ENCODE measurements at regions not wholly inside any gene's neighbourhood (a gene's known extent, or its start where the extent isn't known, plus 50 kb on each side); places are given as distances from the start of the nearest gene placed in this dataset.

DNA sequence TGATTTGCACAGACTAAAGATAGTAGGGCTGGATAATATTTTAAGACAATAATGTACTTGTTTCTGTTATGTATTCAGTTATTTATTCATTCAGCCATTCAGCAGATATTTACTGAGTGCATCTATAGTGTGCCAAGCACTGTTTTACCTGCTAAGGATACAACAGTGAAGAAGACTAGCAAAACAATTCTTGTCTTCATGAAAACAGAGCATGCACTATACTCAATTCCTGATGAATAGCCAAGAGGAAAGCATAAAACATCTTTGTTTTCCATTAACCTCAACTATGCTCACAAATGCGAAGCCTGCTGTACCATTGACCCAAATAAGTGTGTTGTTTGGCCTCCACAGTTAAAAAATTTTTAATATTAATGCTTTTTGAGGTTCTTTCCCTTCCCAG is 436.7 kb downstream of the BCKDHB start:
- no peaks in the 10 kb centered on the region for H3K27me3 ChIP-seq
- H3K4me1 ChIP-seq (ENCODE audit: insufficient read depth) = no peaks in the 10 kb centered on the region
- H2AFZ ChIP-seq = no peak overlapping the region
- no peaks in the 10 kb centered on the region for H3K9me3 ChIP-seq (ENCODE audit: low read depth)
- H3K36me3 ChIP-seq (replicated peaks; ENCODE audit: insufficient read depth, low read depth) = no peaks in the 10 kb centered on the region
- 88% methylated on average over 1 of the region's 1 CpG for WGBS (ENCODE audit: low lambda C conversion rate, missing lambda C conversion rate)
- H3K27ac ChIP-seq = no peak overlapping the region
- no peak overlapping the region for H3K4me3 ChIP-seq
- DNase-seq (ENCODE audit: low spot score) = no peak
- H3K9me2 ChIP-seq (replicated peaks; ENCODE audit: insufficient read depth) = no peaks in the 10 kb centered on the region
- no peaks in the 10 kb centered on the region for H4K20me1 ChIP-seq (ENCODE audit: insufficient read depth, poor library complexity, severe bottlenecking)
- H3K79me2 ChIP-seq = no peaks in the 10 kb centered on the region
- H3K4me2 ChIP-seq = no peak overlapping the region
- TF ChIP-seq EZH2 (IDR thresholded peaks at IDR 0.05; ENCODE audit: borderline replicate concordance) (no peak), EZH2phosphoT487 (IDR thresholded peaks at IDR 0.05; ENCODE audit: low read depth, severe bottlenecking, unreplicated experiment) (no peak)
- TF ChIP-seq, protein P1, sequence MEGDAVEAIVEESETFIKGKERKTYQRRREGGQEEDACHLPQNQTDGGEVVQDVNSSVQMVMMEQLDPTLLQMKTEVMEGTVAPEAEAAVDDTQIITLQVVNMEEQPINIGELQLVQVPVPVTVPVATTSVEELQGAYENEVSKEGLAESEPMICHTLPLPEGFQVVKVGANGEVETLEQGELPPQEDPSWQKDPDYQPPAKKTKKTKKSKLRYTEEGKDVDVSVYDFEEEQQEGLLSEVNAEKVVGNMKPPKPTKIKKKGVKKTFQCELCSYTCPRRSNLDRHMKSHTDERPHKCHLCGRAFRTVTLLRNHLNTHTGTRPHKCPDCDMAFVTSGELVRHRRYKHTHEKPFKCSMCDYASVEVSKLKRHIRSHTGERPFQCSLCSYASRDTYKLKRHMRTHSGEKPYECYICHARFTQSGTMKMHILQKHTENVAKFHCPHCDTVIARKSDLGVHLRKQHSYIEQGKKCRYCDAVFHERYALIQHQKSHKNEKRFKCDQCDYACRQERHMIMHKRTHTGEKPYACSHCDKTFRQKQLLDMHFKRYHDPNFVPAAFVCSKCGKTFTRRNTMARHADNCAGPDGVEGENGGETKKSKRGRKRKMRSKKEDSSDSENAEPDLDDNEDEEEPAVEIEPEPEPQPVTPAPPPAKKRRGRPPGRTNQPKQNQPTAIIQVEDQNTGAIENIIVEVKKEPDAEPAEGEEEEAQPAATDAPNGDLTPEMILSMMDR (IDR thresholded peaks at IDR 0.05; ENCODE audit: poor library complexity) = no peak

DNA sequence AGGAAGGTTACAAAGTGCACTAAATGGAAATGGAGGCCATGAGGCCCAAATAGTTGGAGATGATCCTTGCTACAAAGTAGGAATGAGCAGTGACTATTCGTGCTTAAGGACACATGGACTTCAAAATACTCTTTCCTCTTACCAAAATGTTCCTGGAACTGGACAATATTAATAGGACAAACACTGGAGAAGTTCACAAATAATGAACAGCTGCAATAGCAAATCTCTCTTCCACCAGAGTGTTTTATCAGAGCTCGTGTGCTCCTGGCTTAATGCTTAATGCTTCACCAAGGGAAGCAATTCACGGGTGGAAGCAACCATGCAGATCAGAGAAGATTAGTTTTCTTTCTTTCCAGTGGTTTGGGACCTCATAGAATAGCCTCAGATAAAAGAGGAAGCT is 435.4 kb downstream of the BCKDHB start:
- 67% methylated on average over 3 of the region's 3 CpGs for WGBS (ENCODE audit: low lambda C conversion rate, missing lambda C conversion rate)
- no peak for DNase-seq (ENCODE audit: low spot score)
- TF ChIP-seq EZH2phosphoT487 (IDR thresholded peaks at IDR 0.05; ENCODE audit: low read depth, severe bottlenecking, unreplicated experiment) (no peak), EZH2 (IDR thresholded peaks at IDR 0.05; ENCODE audit: borderline replicate concordance) (no peak)
- TF ChIP-seq, protein P1 (IDR thresholded peaks at IDR 0.05; ENCODE audit: poor library complexity) = no peak
- Histone ChIP-seq H3K4me2 (no peak overlapping the region), H3K9me2 (replicated peaks; ENCODE audit: insufficient read depth) (no peaks in the 10 kb centered on the region), H3K9me3 (ENCODE audit: low read depth) (no peaks in the 10 kb centered on the region), H3K4me1 (ENCODE audit: insufficient read depth) (no peaks in the 10 kb centered on the region), H2AFZ (no peak overlapping the region), H4K20me1 (ENCODE audit: insufficient read depth, poor library complexity, severe bottlenecking) (no peaks in the 10 kb centered on the region), H3K79me2 (no peaks in the 10 kb centered on the region), H3K27ac (no peak overlapping the region), H3K4me3 (no peak overlapping the region), H3K27me3 (no peaks in the 10 kb centered on the region), H3K36me3 (replicated peaks; ENCODE audit: insufficient read depth, low read depth) (no peaks in the 10 kb centered on the region)

DNA sequence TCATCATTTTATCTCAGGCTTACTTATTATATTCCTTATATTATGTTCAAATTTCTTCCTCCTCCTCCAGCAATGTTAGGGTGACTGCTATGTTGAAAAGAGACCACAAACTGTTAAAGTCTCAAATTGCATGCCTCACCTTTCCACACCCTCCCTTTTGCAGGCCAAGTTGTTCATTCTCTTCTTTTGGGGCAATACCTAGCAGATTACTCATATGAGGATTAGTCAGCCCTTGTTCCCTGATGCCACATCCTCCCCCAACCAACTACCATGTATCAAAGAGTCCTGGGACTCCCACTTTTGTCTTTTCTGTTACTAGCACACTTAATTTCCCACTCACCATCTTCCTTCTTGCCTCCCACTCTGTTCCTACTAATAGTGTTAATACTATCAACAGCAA is 434.7 kb downstream of the BCKDHB start:
- Histone ChIP-seq H2AFZ (no peak overlapping the region), H3K36me3 (replicated peaks; ENCODE audit: insufficient read depth, low read depth) (no peaks in the 10 kb centered on the region), H4K20me1 (ENCODE audit: insufficient read depth, poor library complexity, severe bottlenecking) (no peaks in the 10 kb centered on the region), H3K4me1 (ENCODE audit: insufficient read depth) (no peaks in the 10 kb centered on the region), H3K27ac (no peak overlapping the region), H3K79me2 (no peaks in the 10 kb centered on the region), H3K9me3 (ENCODE audit: low read depth) (no peaks in the 10 kb centered on the region), H3K4me3 (no peak overlapping the region), H3K9me2 (replicated peaks; ENCODE audit: insufficient read depth) (no peaks in the 10 kb centered on the region), H3K4me2 (no peak overlapping the region), H3K27me3 (no peaks in the 10 kb centered on the region)
- no peak for TF ChIP-seq EZH2 (IDR thresholded peaks at IDR 0.05; ENCODE audit: borderline replicate concordance)
- TF ChIP-seq EZH2phosphoT487 (IDR thresholded peaks at IDR 0.05; ENCODE audit: low read depth, severe bottlenecking, unreplicated experiment) = no peak
- TF ChIP-seq, protein P1 (IDR thresholded peaks at IDR 0.05; ENCODE audit: poor library complexity) = no peak
- DNase-seq (ENCODE audit: low spot score) = no peak

DNA sequence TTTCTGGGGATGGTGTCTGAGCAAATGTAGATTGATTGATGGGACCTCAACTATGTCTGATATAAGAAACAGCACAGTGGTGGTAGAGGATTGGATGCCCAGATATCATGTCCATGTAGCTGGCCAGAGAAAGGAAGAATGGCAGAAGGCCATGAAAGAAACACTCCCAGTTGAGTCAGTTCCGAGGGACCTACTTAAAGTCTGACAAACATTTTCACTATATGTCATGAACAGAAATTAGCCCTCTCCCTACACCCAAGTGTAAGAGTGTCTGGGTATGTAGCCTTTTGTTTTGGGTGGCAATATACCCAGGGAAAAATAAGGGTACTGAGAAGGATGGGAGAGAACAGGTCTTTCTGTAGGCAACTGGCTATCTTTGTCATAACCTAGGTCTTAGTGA is 434.2 kb downstream of the BCKDHB start:
- H3K27ac ChIP-seq = no peak overlapping the region
- no peak for DNase-seq (ENCODE audit: low spot score)
- no peaks in the 10 kb centered on the region for H3K9me3 ChIP-seq (ENCODE audit: low read depth)
- no peaks in the 10 kb centered on the region for H3K36me3 ChIP-seq (replicated peaks; ENCODE audit: insufficient read depth, low read depth)
- 94% methylated on average over 1 of the region's 1 CpG for WGBS (ENCODE audit: low lambda C conversion rate, missing lambda C conversion rate)
- no peak overlapping the region for H2AFZ ChIP-seq
- TF ChIP-seq, protein P1 (IDR thresholded peaks at IDR 0.05; ENCODE audit: poor library complexity) = no peak
- TF ChIP-seq EZH2 (IDR thresholded peaks at IDR 0.05; ENCODE audit: borderline replicate concordance) (no peak), EZH2phosphoT487 (IDR thresholded peaks at IDR 0.05; ENCODE audit: low read depth, severe bottlenecking, unreplicated experiment) (no peak)
- H3K4me1 ChIP-seq (ENCODE audit: insufficient read depth) = no peaks in the 10 kb centered on the region
- no peaks in the 10 kb centered on the region for H3K79me2 ChIP-seq
- no peaks in the 10 kb centered on the region for H3K27me3 ChIP-seq
- no peak overlapping the region for H3K4me2 ChIP-seq
- H3K9me2 ChIP-seq (replicated peaks; ENCODE audit: insufficient read depth) = no peaks in the 10 kb centered on the region
- H3K4me3 ChIP-seq = no peak overlapping the region
- no peaks in the 10 kb centered on the region for H4K20me1 ChIP-seq (ENCODE audit: insufficient read depth, poor library complexity, severe bottlenecking)

Measured in hepatocyte (in vitro differentiated cells).